ENCODE measurements at regions not wholly inside any gene's neighbourhood (a gene's known extent, or its start where the extent isn't known, plus 50 kb on each side); places are given as distances from the start of the nearest gene placed in this dataset.

GRCh38 chr13:88701551-88701950, 1030.4 kb downstream of the SLITRK5 start:
- no peaks in the 10 kb centered on the region for H3F3A ChIP-seq (replicated peaks; ENCODE audit: low read depth)
- H3K4me3 ChIP-seq: no peak overlapping the region
- Mint-ChIP-seq H3K4me3 (no peak overlapping the region), H3K36me3 (ENCODE audit: low read depth) (no peaks in the 10 kb centered on the region; the same call in 2 of the 3 replicates), H3K4me1 (no peaks in the 10 kb centered on the region), H3K27ac (no peak overlapping the region), H3K9me3 (peaks cover 3% of the 10 kb centered on the region; the same call in 1 of the 3 replicates), H3K27me3 (ENCODE audit: insufficient read depth, low read depth, poor library complexity) (no peaks in the 10 kb centered on the region)
- H3K27ac ChIP-seq (ENCODE audit: low read depth): no peak overlapping the region
- no peaks in the 10 kb centered on the region for H3K27me3 ChIP-seq (ENCODE audit: insufficient read depth)
- DNase-seq (ENCODE audit: low spot score) (no peak), ATAC-seq (no peak)
- H3K9me2 ChIP-seq (ENCODE audit: insufficient read depth): no peaks in the 10 kb centered on the region
- TF ChIP-seq ZNF462 (CRISPR knock-in tag; IDR thresholded peaks at IDR 0.05): no peak
- no peak for TF ChIP-seq NANOG (IDR thresholded peaks at IDR 0.05; ENCODE audit: borderline replicate concordance)
- TF ChIP-seq ZNF114 (CRISPR knock-in tag; IDR thresholded peaks at IDR 0.05): no peak
- TF ChIP-seq REST (IDR thresholded peaks at IDR 0.05; ENCODE audit: unreplicated experiment): no peak
- TF ChIP-seq EZH2phosphoT487 (IDR thresholded peaks at IDR 0.05; ENCODE audit: unreplicated experiment): no peak
- TF ChIP-seq POLR2AphosphoS5 (IDR thresholded peaks at IDR 0.05; ENCODE audit: low read depth): no peak
- no peak for TF ChIP-seq JUNB (IDR thresholded peaks at IDR 0.05; ENCODE audit: unreplicated experiment)
- no peak for TF ChIP-seq STAT1 (IDR thresholded peaks at IDR 0.05; ENCODE audit: unreplicated experiment)
- TF ChIP-seq ZNF331 (CRISPR knock-in tag; IDR thresholded peaks at IDR 0.05; ENCODE audit: low read depth): no peak
- no peak for TF ChIP-seq CTCF (conservative IDR thresholded peaks at IDR 0.05; ENCODE audit: low read depth in 2 of 2)
- TF ChIP-seq CREB1 (CRISPR knock-in tag; IDR thresholded peaks at IDR 0.05; ENCODE audit: low read depth): no peak
- no peak for TF ChIP-seq ETS1 (IDR thresholded peaks at IDR 0.05)
- TF ChIP-seq EZH2 (IDR thresholded peaks at IDR 0.05; ENCODE audit: low read depth, unreplicated experiment): no peak
- no peaks in the 10 kb centered on the region; the same call in 1 of the 2 replicates for H3K4me1 ChIP-seq (ENCODE audit: insufficient read depth)
- no peak overlapping the region for H3K4me2 ChIP-seq
- H4K20me1 ChIP-seq (replicated peaks; ENCODE audit: insufficient read depth): no peaks in the 10 kb centered on the region
- no peak overlapping the region for H2AFZ ChIP-seq
- H3K79me2 ChIP-seq (replicated peaks; ENCODE audit: insufficient read depth): no peaks in the 10 kb centered on the region
- H3K36me3 ChIP-seq (ENCODE audit: insufficient read depth): no peaks in the 10 kb centered on the region

Data from GM23338 (cell line).